OCI-LY1 (cell line): ENCODE measurements at regions not wholly inside any gene's neighbourhood (a gene's known extent, or its start where the extent isn't known, plus 50 kb on each side); places are given as distances from the start of the nearest gene placed in this dataset.

ENCODE experiments used
- H2AFZ ChIP-seq: fragments of 200-600 bp; sonication (generic), shearing (Covaris generic); 2 replicates; pipeline ENCODE4 v1.6.0; 2014; ENCODE audit warnings: antibody characterized with exemption, mild to moderate bottlenecking, low read length
- H3F3A ChIP-seq: fragments of 200-600 bp; sonication (generic), shearing (Covaris generic); 2 replicates; pipeline ENCODE4 v1.6.0; 2014; ENCODE audit warnings: mild to moderate bottlenecking, antibody characterized with exemption, low read length, moderate library complexity; ENCODE audit not compliant: insufficient read depth
- H3K27ac ChIP-seq: fragments of 200-600 bp; sonication (generic); 2 replicates; pipeline ENCODE4 v1.5.1; 2014; ENCODE audit warnings: low read length, mixed run types, mild to moderate bottlenecking, low read depth; ENCODE audit not compliant: poor library complexity, severe bottlenecking
- H3K27me3 ChIP-seq: fragments of 200-600 bp; sonication (generic); 2 replicates; pipeline ENCODE4 v1.6.0; 2014; ENCODE audit warnings: antibody characterized with exemption, mild to moderate bottlenecking, low read length, moderate library complexity; ENCODE audit not compliant: insufficient read depth
- H3K36me3 ChIP-seq: fragments of 200-600 bp; sonication (generic); 2 replicates; pipeline ENCODE4 v1.6.1; 2014; ENCODE audit warnings: mild to moderate bottlenecking, antibody characterized with exemption, low read length, moderate library complexity, mixed read lengths; ENCODE audit not compliant: insufficient read depth
- H3K4me1 ChIP-seq: fragments of 200-600 bp; sonication (generic); 2 replicates; pipeline ENCODE4 v1.5.1; 2014; ENCODE audit warnings: mild to moderate bottlenecking, low read length, moderate library complexity; ENCODE audit not compliant: insufficient read depth, severe bottlenecking
- H3K4me2 ChIP-seq: fragments of 200-600 bp; sonication (generic), shearing (Covaris generic); 2 replicates; pipeline ENCODE4 v1.6.1; 2014; ENCODE audit warnings: low read length
- H3K4me3 ChIP-seq: fragments of 200-600 bp; sonication (generic); 2 replicates; pipeline ENCODE4 v1.5.1; 2014; ENCODE audit warnings: low read length, low read depth, mild to moderate bottlenecking, mixed read lengths; ENCODE audit not compliant: poor library complexity, severe bottlenecking
- H3K79me2 ChIP-seq: fragments of 200-600 bp; shearing (Covaris generic); 2 replicates; pipeline ENCODE4 v1.6.1; 2016; ENCODE audit warnings: mixed run types, low read length, mixed read lengths; ENCODE audit not compliant: insufficient read depth
- H3K9ac ChIP-seq: fragments of 200-600 bp; sonication (generic), shearing (Covaris generic); 2 replicates; pipeline ENCODE4 v1.6.1; 2014; ENCODE audit warnings: mild to moderate bottlenecking, low read length, mixed read lengths
- H3K9me2 ChIP-seq: fragments of 200-600 bp; sonication (generic), shearing (Covaris generic); 2 replicates; pipeline ENCODE4 v1.6.1; 2014; ENCODE audit warnings: low read depth, mild to moderate bottlenecking, low read length, mixed read lengths
- H3K9me3 ChIP-seq: fragments of 200-600 bp; shearing (Covaris generic); 2 replicates; pipeline ENCODE4 v1.6.1; 2014; ENCODE audit warnings: low read length, mixed read lengths
- H4K20me1 ChIP-seq: fragments of 200-600 bp; sonication (generic), shearing (Covaris generic); 2 replicates; pipeline ENCODE4 v1.6.0; 2016; ENCODE audit warnings: mild to moderate bottlenecking, low read length; ENCODE audit not compliant: insufficient read depth
- CTCF ChIP-seq: fragments of 200-600 bp; sonication (generic), shearing (Covaris generic); IDR thresholded peaks from 2 replicates; pipeline ENCODE4 v1.5.1; 2017; ENCODE audit warnings: mild to moderate bottlenecking, antibody characterized with exemption, low read length, moderate library complexity, mixed read lengths
- EZH2 ChIP-seq: fragments of 200-600 bp; sonication (generic), shearing (Covaris generic); IDR thresholded peaks from 2 replicates; pipeline ENCODE4 v1.8.0; 2017; ENCODE audit warnings: borderline replicate concordance, mixed run types, mild to moderate bottlenecking, antibody characterized with exemption, low read length, moderate library complexity, mixed read lengths

GRCh38 chr10:36880898-36881297, 244.5 kb upstream of the ANKRD30A start:
- H3K4me2 ChIP-seq, result no peak overlapping the region
- H4K20me1 ChIP-seq, result no peaks in the 10 kb centered on the region
- no peaks in the 10 kb centered on the region for H3K9me2 ChIP-seq
- H3K27ac ChIP-seq, result no peak overlapping the region
- H3F3A ChIP-seq, result no peaks in the 10 kb centered on the region
- H3K4me1 ChIP-seq, result no peaks in the 10 kb centered on the region
- no peak overlapping the region for H3K9ac ChIP-seq
- H3K79me2 ChIP-seq, result no peaks in the 10 kb centered on the region
- H3K36me3 ChIP-seq, result no peaks in the 10 kb centered on the region
- H3K9me3 ChIP-seq, result no peaks in the 10 kb centered on the region
- no peak overlapping the region for H2AFZ ChIP-seq
- H3K4me3 ChIP-seq, result no peak overlapping the region
- H3K27me3 ChIP-seq, result no peaks in the 10 kb centered on the region
- no peak for TF ChIP-seq EZH2
- peak; percentile 40 for TF ChIP-seq CTCF

DNA sequence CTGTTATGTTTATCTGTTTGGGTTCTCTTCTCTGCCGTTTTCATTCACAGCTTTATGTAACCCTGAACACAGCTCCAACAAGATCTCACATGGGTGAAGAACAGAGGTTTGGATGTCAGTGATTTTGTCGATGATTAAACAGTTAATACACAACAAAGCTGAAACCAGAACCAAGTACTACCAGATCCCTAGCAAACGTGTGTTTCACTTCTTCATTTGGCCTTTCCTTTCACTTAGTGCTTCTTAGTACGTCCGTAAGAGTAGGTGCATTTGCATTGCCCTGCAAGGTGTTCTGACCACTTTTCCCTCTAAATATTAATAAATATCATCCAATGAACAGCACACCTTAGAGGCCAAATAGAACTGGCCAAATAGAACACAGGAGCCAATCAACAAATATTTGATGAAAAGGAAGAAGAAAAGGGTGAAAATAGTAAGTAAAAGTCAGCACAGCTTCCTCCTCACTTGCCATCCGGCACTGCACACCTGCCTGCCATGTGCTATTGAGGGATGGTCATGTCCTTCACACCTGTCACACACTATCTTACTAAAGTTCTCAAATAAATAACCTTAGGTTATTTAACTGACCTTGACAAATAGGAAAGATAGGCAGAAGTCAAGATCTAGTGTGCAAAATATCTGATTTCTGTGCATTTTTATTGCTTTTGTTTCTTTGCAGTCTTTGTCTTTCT, 252.6 kb upstream of the ANKRD30A start:
- Histone ChIP-seq H3K27ac (no peak overlapping the region), H4K20me1 (no peaks in the 10 kb centered on the region), H3K4me1 (no peaks in the 10 kb centered on the region), H3K9ac (no peak overlapping the region), H3K9me2 (no peaks in the 10 kb centered on the region), H3F3A (no peaks in the 10 kb centered on the region), H3K36me3 (no peaks in the 10 kb centered on the region), H2AFZ (no peak overlapping the region), H3K4me2 (no peak overlapping the region), H3K9me3 (no peaks in the 10 kb centered on the region), H3K27me3 (no peaks in the 10 kb centered on the region), H3K4me3 (no peak overlapping the region), H3K79me2 (no peaks in the 10 kb centered on the region)
- no peak for TF ChIP-seq EZH2
- no peak for TF ChIP-seq CTCF

DNA sequence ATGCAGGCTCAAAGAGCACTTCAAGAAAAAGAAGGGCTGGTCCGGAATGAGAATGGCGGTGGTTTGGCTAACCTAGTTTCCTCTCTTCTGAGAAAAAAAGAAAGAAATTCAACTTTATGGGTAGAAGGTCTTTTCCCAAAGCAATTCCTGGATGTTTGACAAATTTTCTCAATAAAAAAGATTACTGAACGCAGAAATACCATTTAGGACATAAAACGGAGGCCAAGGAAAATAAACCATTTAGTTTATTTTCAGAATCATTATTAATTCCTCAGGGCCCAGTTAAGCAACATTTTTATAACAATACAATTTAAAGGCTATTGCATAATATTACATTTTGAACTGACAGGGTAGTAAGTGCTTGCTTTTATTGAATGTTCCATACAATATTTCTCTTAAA, 284.6 kb upstream of the ANKRD30A start:
- H3K4me2 ChIP-seq, result no peak overlapping the region

More for the DNA sequence above, 284.6 kb upstream of the ANKRD30A start:
- H3K9me3 ChIP-seq, result no peaks in the 10 kb centered on the region
- no peaks in the 10 kb centered on the region for H3F3A ChIP-seq
- TF ChIP-seq EZH2 (no peak), CTCF (no peak)
- H3K36me3 ChIP-seq, result no peaks in the 10 kb centered on the region
- no peak overlapping the region for H3K27ac ChIP-seq
- no peak overlapping the region for H3K9ac ChIP-seq
- H3K9me2 ChIP-seq, result no peaks in the 10 kb centered on the region
- H2AFZ ChIP-seq, result no peak overlapping the region
- H3K27me3 ChIP-seq, result no peaks in the 10 kb centered on the region
- no peaks in the 10 kb centered on the region for H4K20me1 ChIP-seq
- H3K4me1 ChIP-seq, result no peaks in the 10 kb centered on the region
- no peaks in the 10 kb centered on the region for H3K79me2 ChIP-seq
- no peak overlapping the region for H3K4me3 ChIP-seq
